GM23338 (cell line): ENCODE measurements at regions not wholly inside any gene's neighbourhood (a gene's known extent, or its start where the extent isn't known, plus 50 kb on each side); places are given as distances from the start of the nearest gene placed in this dataset.
A peak's percentile ranks its signal among the peaks of the same experiment; 100 is the strongest.

Experiments
- ATAC-seq: fragments of 200-7000 bp; cut with Tn5 transposase; 3 replicates; pipeline ENCODE4 v1.9.1; 2020
- DNase-seq: peaks from one replicate; pipeline ENCODE4 v3.0.0-alpha.2; 2015; ENCODE audit warnings: low spot score
- H2AFZ ChIP-seq: fragments of 200-600 bp; sonication (generic); 2 replicates; pipeline ENCODE4 v1.8.0; 2016; ENCODE audit warnings: antibody characterized with exemption, mild to moderate bottlenecking, moderate library complexity
- H3F3A ChIP-seq: fragments of 200-600 bp; sonication (generic); replicated peaks from 2 replicates; pipeline ENCODE4 v1.8.0; 2017; ENCODE audit warnings: antibody characterized with exemption, mixed run types, low read depth
- H3K27ac ChIP-seq: fragments of 200-600 bp; sonication (generic); 2 replicates; pipeline ENCODE4 v1.6.1; 2016; ENCODE audit warnings: low read depth
- H3K27me3 ChIP-seq: fragments of 200-600 bp; sonication (generic); 2 replicates; pipeline ENCODE4 v1.8.0; 2016; ENCODE audit warnings: mild to moderate bottlenecking, mixed run types, moderate library complexity; ENCODE audit not compliant: insufficient read depth
- H3K36me3 ChIP-seq: fragments of 200-600 bp; sonication (generic); 2 replicates; pipeline ENCODE4 v1.8.0; 2016; ENCODE audit warnings: mild to moderate bottlenecking; ENCODE audit not compliant: insufficient read depth
- H3K4me1 ChIP-seq: fragments of 200-600 bp; sonication (generic); 2 replicates; pipeline ENCODE4 v1.8.0; 2016; ENCODE audit warnings: mild to moderate bottlenecking, moderate library complexity; ENCODE audit not compliant: insufficient read depth
- H3K4me2 ChIP-seq: fragments of 200-600 bp; sonication (generic); 2 replicates; pipeline ENCODE4 v1.7.1; 2017; ENCODE audit warnings: mixed run types
- H3K4me3 ChIP-seq: fragments of 200-600 bp; sonication (generic); 2 replicates; pipeline ENCODE4 v1.6.1; 2016; ENCODE audit warnings: mixed run types
- H3K79me2 ChIP-seq: fragments of 200-600 bp; sonication (generic); replicated peaks from 2 replicates; pipeline ENCODE4 v1.8.0; 2017; ENCODE audit warnings: mild to moderate bottlenecking; ENCODE audit not compliant: insufficient read depth
- H3K9me2 ChIP-seq: fragments of 200-600 bp; sonication (generic); 2 replicates; pipeline ENCODE4 v1.8.0; 2017; ENCODE audit not compliant: insufficient read depth
- H4K20me1 ChIP-seq: fragments of 200-600 bp; sonication (generic); replicated peaks from 2 replicates; pipeline ENCODE4 v1.8.0; 2017; ENCODE audit warnings: mild to moderate bottlenecking; ENCODE audit not compliant: insufficient read depth
- H3K27ac Mint-ChIP-seq: 2 replicates; pipeline ENCODE4 v1.8.0; 2020; ENCODE audit warnings: inconsistent platforms, mild to moderate bottlenecking, moderate library complexity, mixed read lengths
- H3K27me3 Mint-ChIP-seq: 3 replicates; pipeline ENCODE4 v1.8.0; 2022; ENCODE audit warnings: low read depth, mild to moderate bottlenecking, moderate library complexity, mixed read lengths, inconsistent platforms; ENCODE audit not compliant: insufficient read depth, poor library complexity
- H3K36me3 Mint-ChIP-seq: 3 replicates; pipeline ENCODE4 v1.8.0; 2021; ENCODE audit warnings: low read depth, mild to moderate bottlenecking, inconsistent platforms, moderate library complexity, mixed read lengths
- H3K4me1 Mint-ChIP-seq: 3 replicates; pipeline ENCODE4 v1.8.0; 2020; ENCODE audit warnings: mild to moderate bottlenecking, inconsistent platforms, mixed read lengths
- H3K4me3 Mint-ChIP-seq: 3 replicates; pipeline ENCODE4 v1.8.0; 2021; ENCODE audit warnings: moderate library complexity, mild to moderate bottlenecking, inconsistent platforms, mixed read lengths
- H3K9me3 Mint-ChIP-seq: 3 replicates; pipeline ENCODE4 v1.8.0; 2020; ENCODE audit warnings: moderate library complexity, mild to moderate bottlenecking, inconsistent platforms, mixed read lengths
- CREB1 ChIP-seq: fragments of 250-450 bp; sonication (Bioruptor Pico); IDR thresholded peaks from 2 replicates; pipeline ENCODE4 v1.5.0; 2020; ENCODE audit warnings: low read depth, mild to moderate bottlenecking, moderate library complexity
- ETS1 ChIP-seq: IDR thresholded peaks from 2 replicates; pipeline ENCODE4 v1.6.1; 2016; ENCODE audit warnings: antibody characterized with exemption
- EZH2 ChIP-seq: fragments of 200-600 bp; sonication (generic); IDR thresholded peaks from one replicate; pipeline ENCODE4 v1.8.0; 2017; ENCODE audit warnings: antibody characterized with exemption, mild to moderate bottlenecking, low read depth; ENCODE audit not compliant: unreplicated experiment
- EZH2phosphoT487 ChIP-seq: fragments of 200-600 bp; sonication (generic); IDR thresholded peaks from one replicate; pipeline ENCODE4 v1.8.1; 2018; ENCODE audit warnings: antibody characterized with exemption; ENCODE audit not compliant: unreplicated experiment
- JUNB ChIP-seq: IDR thresholded peaks from one replicate; pipeline ENCODE4 v1.6.1; 2016; ENCODE audit warnings: antibody characterized with exemption; ENCODE audit not compliant: unreplicated experiment
- NANOG ChIP-seq: IDR thresholded peaks from 2 replicates; pipeline ENCODE4 v1.6.1; 2016; ENCODE audit warnings: antibody characterized with exemption, borderline replicate concordance
- POLR2AphosphoS5 ChIP-seq: IDR thresholded peaks from 2 replicates; pipeline ENCODE4 v1.6.1; 2016; ENCODE audit warnings: antibody characterized with exemption, low read depth
- STAT1 ChIP-seq: IDR thresholded peaks from one replicate; pipeline ENCODE4 v1.6.1; 2016; ENCODE audit warnings: antibody characterized with exemption; ENCODE audit not compliant: unreplicated experiment
- ZNF114 ChIP-seq: fragments of 250-450 bp; sonication (Bioruptor Pico); IDR thresholded peaks from 2 replicates; pipeline ENCODE4 v1.5.0; 2020; ENCODE audit warnings: mild to moderate bottlenecking, moderate library complexity
- ZNF331 ChIP-seq: fragments of 250-450 bp; sonication (Bioruptor Pico); IDR thresholded peaks from 2 replicates; pipeline ENCODE4 v1.5.0; 2020; ENCODE audit warnings: low read depth, mild to moderate bottlenecking, moderate library complexity
- TF ChIP-seq, protein P1 (sequence below), 2 experiments: fragments of 200-600 bp in 1 of 2; sonication (generic) in 1 of 2; conservative IDR thresholded peaks; 2 replicates each; pipeline versions ENCODE4 v1.5.1 to v1.6.1; 2016 to 2017; ENCODE audit warnings: antibody characterized with exemption in 2 of 2, low read depth in 2 of 2, mild to moderate bottlenecking in 2 of 2, moderate library complexity in 1 of 2
- TF ChIP-seq, protein P2 (sequence below): fragments of 250-450 bp; sonication (Bioruptor Pico); IDR thresholded peaks from 2 replicates; pipeline ENCODE4 v1.5.0; 2020; ENCODE audit warnings: mild to moderate bottlenecking, moderate library complexity
- TF ChIP-seq, protein P3 (sequence below): IDR thresholded peaks from one replicate; pipeline ENCODE4 v1.6.1; 2018; ENCODE audit warnings: antibody characterized with exemption; ENCODE audit not compliant: unreplicated experiment

DNA sequence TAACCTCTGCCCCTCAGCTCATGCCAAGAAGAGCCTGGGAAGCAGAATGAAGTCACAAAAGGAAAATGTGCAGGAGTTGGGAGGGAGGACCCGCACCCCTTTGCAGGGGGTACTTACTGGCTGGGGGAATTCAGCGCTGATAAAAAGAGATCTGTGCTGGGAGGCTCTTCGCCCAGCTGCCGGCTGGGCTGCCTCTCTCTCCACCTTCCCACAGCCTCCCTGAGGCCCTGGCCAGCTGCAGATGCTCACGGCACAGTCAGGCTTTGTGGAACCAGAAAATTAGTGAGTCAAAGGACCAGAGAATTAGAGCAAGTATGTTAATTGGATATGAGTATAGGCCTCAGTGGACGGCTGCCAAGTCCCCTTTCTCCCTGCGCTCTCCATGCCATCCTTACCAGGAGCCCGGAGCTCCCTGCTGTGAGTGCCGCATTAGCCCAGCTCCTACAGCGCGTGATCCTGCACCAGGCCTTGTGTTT lies 181.7 kb upstream of the SH3BP4 start:
- H3K4me2 ChIP-seq = no peak overlapping the region
- H3K27ac Mint-ChIP-seq = no peak overlapping the region

More for the DNA sequence above, 181.7 kb upstream of the SH3BP4 start:
- Histone ChIP-seq H3F3A (no peaks in the 10 kb centered on the region), H3K9me2 (peaks cover 15% of the 10 kb centered on the region), H3K27me3 (no peaks in the 10 kb centered on the region), H3K27ac (no peak overlapping the region), H3K4me3 (no peak overlapping the region), H4K20me1 (no peaks in the 10 kb centered on the region), H3K79me2 (no peaks in the 10 kb centered on the region), H3K4me1 (no peaks in the 10 kb centered on the region), H3K36me3 (no peaks in the 10 kb centered on the region; the same call in 1 of the 2 replicates), H2AFZ (peak overlapping the region; percentile 66; the same call in 1 of the 2 replicates)
- H3K27me3 Mint-ChIP-seq = peaks cover 7% of the 10 kb centered on the region
- TF ChIP-seq ETS1 (no peak), NANOG (no peak), CREB1 (CRISPR knock-in tag) (no peak), ZNF114 (CRISPR knock-in tag) (no peak), POLR2AphosphoS5 (no peak), EZH2 (no peak), STAT1 (no peak), ZNF331 (no peak), EZH2phosphoT487 (no peak), JUNB (no peak)
- TF ChIP-seq, protein P1, sequence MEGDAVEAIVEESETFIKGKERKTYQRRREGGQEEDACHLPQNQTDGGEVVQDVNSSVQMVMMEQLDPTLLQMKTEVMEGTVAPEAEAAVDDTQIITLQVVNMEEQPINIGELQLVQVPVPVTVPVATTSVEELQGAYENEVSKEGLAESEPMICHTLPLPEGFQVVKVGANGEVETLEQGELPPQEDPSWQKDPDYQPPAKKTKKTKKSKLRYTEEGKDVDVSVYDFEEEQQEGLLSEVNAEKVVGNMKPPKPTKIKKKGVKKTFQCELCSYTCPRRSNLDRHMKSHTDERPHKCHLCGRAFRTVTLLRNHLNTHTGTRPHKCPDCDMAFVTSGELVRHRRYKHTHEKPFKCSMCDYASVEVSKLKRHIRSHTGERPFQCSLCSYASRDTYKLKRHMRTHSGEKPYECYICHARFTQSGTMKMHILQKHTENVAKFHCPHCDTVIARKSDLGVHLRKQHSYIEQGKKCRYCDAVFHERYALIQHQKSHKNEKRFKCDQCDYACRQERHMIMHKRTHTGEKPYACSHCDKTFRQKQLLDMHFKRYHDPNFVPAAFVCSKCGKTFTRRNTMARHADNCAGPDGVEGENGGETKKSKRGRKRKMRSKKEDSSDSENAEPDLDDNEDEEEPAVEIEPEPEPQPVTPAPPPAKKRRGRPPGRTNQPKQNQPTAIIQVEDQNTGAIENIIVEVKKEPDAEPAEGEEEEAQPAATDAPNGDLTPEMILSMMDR (conservative IDR thresholded peaks at IDR 0.05; ENCODE audit: low read depth in 2 of 2) = no peak
- TF ChIP-seq, protein P2, sequence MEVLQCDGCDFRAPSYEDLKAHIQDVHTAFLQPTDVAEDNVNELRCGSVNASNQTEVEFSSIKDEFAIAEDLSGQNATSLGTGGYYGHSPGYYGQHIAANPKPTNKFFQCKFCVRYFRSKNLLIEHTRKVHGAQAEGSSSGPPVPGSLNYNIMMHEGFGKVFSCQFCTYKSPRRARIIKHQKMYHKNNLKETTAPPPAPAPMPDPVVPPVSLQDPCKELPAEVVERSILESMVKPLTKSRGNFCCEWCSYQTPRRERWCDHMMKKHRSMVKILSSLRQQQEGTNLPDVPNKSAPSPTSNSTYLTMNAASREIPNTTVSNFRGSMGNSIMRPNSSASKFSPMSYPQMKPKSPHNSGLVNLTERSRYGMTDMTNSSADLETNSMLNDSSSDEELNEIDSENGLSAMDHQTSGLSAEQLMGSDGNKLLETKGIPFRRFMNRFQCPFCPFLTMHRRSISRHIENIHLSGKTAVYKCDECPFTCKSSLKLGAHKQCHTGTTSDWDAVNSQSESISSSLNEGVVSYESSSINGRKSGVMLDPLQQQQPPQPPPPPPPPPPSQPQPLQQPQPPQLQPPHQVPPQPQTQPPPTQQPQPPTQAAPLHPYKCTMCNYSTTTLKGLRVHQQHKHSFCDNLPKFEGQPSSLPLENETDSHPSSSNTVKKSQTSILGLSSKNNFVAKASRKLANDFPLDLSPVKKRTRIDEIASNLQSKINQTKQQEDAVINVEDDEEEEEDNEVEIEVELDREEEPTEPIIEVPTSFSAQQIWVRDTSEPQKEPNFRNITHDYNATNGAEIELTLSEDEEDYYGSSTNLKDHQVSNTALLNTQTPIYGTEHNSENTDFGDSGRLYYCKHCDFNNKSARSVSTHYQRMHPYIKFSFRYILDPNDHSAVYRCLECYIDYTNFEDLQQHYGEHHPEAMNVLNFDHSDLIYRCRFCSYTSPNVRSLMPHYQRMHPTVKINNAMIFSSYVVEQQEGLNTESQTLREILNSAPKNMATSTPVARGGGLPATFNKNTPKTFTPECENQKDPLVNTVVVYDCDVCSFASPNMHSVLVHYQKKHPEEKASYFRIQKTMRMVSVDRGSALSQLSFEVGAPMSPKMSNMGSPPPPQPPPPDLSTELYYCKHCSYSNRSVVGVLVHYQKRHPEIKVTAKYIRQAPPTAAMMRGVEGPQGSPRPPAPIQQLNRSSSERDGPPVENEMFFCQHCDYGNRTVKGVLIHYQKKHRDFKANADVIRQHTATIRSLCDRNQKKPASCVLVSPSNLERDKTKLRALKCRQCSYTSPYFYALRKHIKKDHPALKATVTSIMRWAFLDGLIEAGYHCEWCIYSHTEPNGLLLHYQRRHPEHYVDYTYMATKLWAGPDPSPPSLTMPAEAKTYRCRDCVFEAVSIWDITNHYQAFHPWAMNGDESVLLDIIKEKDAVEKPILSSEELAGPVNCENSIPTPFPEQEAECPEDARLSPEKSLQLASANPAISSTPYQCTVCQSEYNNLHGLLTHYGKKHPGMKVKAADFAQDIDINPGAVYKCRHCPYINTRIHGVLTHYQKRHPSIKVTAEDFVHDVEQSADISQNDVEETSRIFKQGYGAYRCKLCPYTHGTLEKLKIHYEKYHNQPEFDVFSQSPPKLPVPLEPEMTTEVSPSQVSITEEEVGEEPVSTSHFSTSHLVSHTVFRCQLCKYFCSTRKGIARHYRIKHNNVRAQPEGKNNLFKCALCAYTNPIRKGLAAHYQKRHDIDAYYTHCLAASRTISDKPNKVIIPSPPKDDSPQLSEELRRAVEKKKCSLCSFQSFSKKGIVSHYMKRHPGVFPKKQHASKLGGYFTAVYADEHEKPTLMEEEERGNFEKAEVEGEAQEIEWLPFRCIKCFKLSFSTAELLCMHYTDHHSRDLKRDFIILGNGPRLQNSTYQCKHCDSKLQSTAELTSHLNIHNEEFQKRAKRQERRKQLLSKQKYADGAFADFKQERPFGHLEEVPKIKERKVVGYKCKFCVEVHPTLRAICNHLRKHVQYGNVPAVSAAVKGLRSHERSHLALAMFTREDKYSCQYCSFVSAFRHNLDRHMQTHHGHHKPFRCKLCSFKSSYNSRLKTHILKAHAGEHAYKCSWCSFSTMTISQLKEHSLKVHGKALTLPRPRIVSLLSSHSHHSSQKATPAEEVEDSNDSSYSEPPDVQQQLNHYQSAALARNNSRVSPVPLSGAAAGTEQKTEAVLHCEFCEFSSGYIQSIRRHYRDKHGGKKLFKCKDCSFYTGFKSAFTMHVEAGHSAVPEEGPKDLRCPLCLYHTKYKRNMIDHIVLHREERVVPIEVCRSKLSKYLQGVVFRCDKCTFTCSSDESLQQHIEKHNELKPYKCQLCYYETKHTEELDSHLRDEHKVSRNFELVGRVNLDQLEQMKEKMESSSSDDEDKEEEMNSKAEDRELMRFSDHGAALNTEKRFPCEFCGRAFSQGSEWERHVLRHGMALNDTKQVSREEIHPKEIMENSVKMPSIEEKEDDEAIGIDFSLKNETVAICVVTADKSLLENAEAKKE (CRISPR knock-in tag) = no peak
- TF ChIP-seq, protein P3, sequence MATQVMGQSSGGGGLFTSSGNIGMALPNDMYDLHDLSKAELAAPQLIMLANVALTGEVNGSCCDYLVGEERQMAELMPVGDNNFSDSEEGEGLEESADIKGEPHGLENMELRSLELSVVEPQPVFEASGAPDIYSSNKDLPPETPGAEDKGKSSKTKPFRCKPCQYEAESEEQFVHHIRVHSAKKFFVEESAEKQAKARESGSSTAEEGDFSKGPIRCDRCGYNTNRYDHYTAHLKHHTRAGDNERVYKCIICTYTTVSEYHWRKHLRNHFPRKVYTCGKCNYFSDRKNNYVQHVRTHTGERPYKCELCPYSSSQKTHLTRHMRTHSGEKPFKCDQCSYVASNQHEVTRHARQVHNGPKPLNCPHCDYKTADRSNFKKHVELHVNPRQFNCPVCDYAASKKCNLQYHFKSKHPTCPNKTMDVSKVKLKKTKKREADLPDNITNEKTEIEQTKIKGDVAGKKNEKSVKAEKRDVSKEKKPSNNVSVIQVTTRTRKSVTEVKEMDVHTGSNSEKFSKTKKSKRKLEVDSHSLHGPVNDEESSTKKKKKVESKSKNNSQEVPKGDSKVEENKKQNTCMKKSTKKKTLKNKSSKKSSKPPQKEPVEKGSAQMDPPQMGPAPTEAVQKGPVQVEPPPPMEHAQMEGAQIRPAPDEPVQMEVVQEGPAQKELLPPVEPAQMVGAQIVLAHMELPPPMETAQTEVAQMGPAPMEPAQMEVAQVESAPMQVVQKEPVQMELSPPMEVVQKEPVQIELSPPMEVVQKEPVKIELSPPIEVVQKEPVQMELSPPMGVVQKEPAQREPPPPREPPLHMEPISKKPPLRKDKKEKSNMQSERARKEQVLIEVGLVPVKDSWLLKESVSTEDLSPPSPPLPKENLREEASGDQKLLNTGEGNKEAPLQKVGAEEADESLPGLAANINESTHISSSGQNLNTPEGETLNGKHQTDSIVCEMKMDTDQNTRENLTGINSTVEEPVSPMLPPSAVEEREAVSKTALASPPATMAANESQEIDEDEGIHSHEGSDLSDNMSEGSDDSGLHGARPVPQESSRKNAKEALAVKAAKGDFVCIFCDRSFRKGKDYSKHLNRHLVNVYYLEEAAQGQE = no peak
- peaks cover under 1% of the 10 kb centered on the region; the same call in 2 of the 3 replicates for H3K36me3 Mint-ChIP-seq
- no peak for DNase-seq
- no peak overlapping the region for H3K4me3 Mint-ChIP-seq
- peaks cover under 1% of the 10 kb centered on the region for H3K9me3 Mint-ChIP-seq
- ATAC-seq = peak; percentile 36; the same call in 1 of the 3 replicates
- peaks cover 20% of the 10 kb centered on the region for H3K4me1 Mint-ChIP-seq
